Subcutaneous abdominal adipose tissue (tissue), 5 donors: ENCODE measurements at regions not wholly inside any gene's neighbourhood (a gene's known extent, or its start where the extent isn't known, plus 50 kb on each side); places are given as distances from the start of the nearest gene placed in this dataset.
A peak's percentile ranks its signal among the peaks of the same experiment; 100 is the strongest.

Source experiments
- H3K27ac ChIP-seq: one replicate; pipeline ENCODE4 v1.7.0; 2013; ENCODE audit warnings: low read depth, mild to moderate bottlenecking, inconsistent platforms, low read length, moderate library complexity
- H3K27me3 ChIP-seq, 5 donors: one replicate each; pipeline ENCODE4 v1.7.0; 2013; ENCODE audit warnings: low read length in 5 of 5, inconsistent platforms in 1 of 5; ENCODE audit not compliant: control insufficient read depth in 5 of 5, insufficient read depth in 4 of 5
- H3K36me3 ChIP-seq, 5 donors: one replicate each; pipeline ENCODE4 v1.7.0; 2013; ENCODE audit warnings: low read length in 5 of 5; ENCODE audit not compliant: control insufficient read depth in 5 of 5, insufficient read depth in 5 of 5
- H3K4me1 ChIP-seq, 5 donors: one replicate each; pipeline ENCODE4 v1.7.0; 2013; ENCODE audit warnings: low read length in 5 of 5, mild to moderate bottlenecking in 3 of 5, moderate library complexity in 1 of 5; ENCODE audit not compliant: control insufficient read depth in 5 of 5, insufficient read depth in 5 of 5
- H3K4me3 ChIP-seq, 5 donors: one replicate each; pipeline ENCODE4 v1.7.0; 2013; ENCODE audit warnings: low read length in 5 of 5, low read depth in 1 of 5
- H3K9ac ChIP-seq, 5 donors: one replicate each; pipeline ENCODE4 v1.7.0; 2013; ENCODE audit warnings: low read length in 5 of 5, mild to moderate bottlenecking in 4 of 5, moderate library complexity in 3 of 5
- H3K9me3 ChIP-seq, 5 donors: one replicate each; pipeline ENCODE4 v1.7.0; 2013; ENCODE audit warnings: low read length in 5 of 5; ENCODE audit not compliant: control insufficient read depth in 5 of 5
- donor health status: healthy.
- donor health status: healthy.
- donor health status: healthy.
- donor health status: healthy.
- donor health status: healthy.

DNA sequence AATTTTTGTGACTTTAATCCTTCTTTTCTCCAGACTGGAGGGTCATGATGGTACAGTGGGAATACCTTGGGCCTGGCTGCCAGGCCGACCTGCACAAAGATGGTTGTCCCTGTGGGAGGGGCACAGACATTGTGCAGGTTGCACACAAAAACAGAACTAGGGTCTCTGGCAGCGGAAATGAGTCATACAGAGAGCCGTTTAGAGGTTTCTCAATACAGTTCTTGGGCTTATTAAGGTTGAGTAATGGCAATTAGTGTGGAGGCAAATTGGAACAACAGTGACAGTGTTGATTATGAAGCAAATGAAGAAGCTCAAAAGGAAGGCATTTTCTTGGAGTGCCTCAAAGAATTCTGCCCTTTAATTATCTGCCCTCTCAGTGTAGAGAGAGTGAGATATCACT is 173.6 kb downstream of the TENT4A start:
- H3K36me3 ChIP-seq, result no peaks in the 10 kb centered on the region
- H3K27ac ChIP-seq, result no peak overlapping the region
- peaks cover 20 to 35% (median 26%) of the 10 kb centered on the region in 5 donors for H3K9me3 ChIP-seq
- H3K4me3 ChIP-seq, result no peak overlapping the region
- no peaks in the 10 kb centered on the region for H3K27me3 ChIP-seq
- H3K4me1 ChIP-seq, result no peaks in the 10 kb centered on the region
- no peak overlapping the region for H3K9ac ChIP-seq

DNA sequence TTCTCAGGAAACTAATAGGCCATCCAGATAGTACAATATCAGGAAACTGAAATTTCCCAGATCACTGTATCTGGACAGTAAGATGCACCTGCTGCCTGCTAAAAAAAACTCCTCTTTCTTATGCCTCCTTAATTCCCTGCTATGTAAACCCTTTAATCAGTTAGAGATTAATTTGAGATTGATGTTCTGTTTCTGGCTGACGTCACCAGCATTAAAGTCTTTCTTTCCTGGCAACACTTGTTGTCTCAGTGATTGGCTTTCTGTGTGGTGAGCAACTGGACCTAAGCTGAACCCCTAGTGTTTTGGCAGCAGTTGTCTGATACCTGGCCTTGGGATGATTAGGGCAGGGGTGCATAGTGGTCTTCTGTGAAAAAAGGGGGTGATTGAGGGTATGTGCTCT is 175.8 kb downstream of the TENT4A start:
- no peak overlapping the region for H3K9ac ChIP-seq
- no peaks in the 10 kb centered on the region for H3K27me3 ChIP-seq
- H3K4me1 ChIP-seq, result no peaks in the 10 kb centered on the region
- no peak overlapping the region for H3K27ac ChIP-seq
- peak overlapping the region in 2 of 5 donors; percentile 9 to 16 for H3K4me3 ChIP-seq
- peaks cover 20 to 34% (median 26%) of the 10 kb centered on the region in 5 donors for H3K9me3 ChIP-seq
- H3K36me3 ChIP-seq, result no peaks in the 10 kb centered on the region

DNA sequence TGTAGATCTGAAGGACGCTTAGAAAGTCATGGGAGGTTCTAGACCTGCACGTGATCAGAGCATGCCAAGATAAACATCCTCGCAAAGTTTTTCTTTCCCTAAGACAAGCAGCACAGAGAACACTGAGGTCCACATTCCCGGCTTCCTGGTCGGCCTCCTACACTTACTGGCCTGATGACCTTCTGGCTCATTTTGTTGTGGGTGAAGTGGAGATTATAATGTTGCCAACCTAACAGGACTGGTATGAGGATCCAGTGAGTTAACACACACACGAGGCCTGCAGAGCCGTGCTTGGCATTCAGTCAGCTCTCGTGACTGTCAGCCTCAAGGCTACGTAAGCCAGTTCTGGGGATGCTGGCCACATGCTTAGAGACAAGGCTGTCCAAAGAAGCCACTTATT is 186.0 kb downstream of the TENT4A start:
- H3K27me3 ChIP-seq, result no peaks in the 10 kb centered on the region
- no peaks in the 10 kb centered on the region for H3K36me3 ChIP-seq
- no peak overlapping the region for H3K4me3 ChIP-seq
- H3K9ac ChIP-seq, result no peak overlapping the region
- H3K27ac ChIP-seq, result no peak overlapping the region
- no peaks in the 10 kb centered on the region for H3K4me1 ChIP-seq
- H3K9me3 ChIP-seq, result peaks cover 0 to 3% (median 0%) of the 10 kb centered on the region in 5 donors

DNA sequence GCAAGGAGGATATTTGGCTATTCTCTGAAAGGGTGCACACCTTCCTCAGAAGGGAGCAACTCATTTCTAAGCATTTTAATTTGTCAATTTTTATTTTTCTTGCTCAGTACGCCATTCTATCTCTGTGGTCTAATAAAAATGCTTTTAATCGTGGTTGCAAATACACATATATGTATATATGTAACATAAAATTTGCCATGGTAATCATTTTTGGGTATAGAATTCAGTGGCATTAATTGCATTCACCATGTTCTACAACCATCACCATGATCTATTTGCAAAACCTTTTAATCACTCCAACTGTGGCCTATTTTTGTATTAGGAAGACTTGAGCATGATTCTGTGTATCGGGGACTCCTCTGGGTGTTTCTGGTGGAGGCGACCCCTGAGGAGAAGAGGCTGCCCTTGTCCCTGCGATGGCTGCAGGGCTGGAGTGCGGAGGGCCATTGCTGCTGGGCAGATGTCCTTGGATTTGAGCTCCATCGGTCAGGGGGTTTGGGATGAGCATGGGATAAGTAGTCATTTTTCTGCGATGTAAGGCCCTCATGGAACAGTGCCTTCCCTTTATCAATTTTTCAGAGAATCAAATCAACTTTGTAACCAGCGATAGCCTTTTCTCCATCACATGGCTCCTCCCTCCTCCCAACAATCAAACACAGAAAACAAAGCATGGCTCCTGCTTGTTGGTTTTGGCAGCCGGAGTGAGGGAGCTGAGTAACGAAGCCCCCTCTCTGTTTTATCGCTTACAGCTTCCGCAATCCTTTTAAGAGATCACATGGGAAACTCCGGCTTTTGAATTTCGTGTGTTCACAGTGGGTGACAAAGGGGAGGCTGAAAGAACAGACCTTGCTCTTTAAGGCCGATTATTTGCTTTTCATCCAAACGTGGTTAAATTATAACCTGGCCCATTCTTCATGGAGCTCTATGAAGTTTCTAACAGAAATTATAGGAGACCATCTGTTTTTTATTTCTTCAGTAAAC is 187.3 kb downstream of the TENT4A start:
- no peaks in the 10 kb centered on the region for H3K27me3 ChIP-seq
- H3K36me3 ChIP-seq, result no peaks in the 10 kb centered on the region
- no peak overlapping the region for H3K27ac ChIP-seq
- peaks cover 0 to 3% (median 0%) of the 10 kb centered on the region in 5 donors for H3K9me3 ChIP-seq
- H3K9ac ChIP-seq, result no peak overlapping the region
- peaks cover 0 to 8% (median 3%) of the 10 kb centered on the region in 5 donors for H3K4me1 ChIP-seq
- H3K4me3 ChIP-seq, result no peak overlapping the region

DNA sequence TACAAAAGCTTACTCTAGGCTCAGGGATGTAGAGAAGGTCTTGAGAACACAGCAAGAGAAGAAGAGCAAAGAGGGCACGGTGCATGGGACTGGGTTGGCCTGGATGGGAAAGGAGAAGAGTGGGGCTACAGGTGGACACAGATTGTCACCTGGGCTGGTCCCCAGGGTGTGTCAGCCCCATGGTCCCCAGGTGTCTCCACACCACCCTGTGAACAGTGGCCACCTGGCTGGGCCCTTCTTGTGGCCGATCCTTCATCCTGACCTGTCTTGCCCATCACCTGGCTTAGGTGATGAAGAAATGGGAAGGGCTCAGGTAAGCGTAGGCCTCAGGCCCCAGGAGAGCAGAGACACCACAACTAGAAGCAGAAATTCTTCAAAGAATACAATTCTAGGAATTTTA is 188.9 kb downstream of the TENT4A start:
- no peak overlapping the region for H3K4me3 ChIP-seq
- H3K36me3 ChIP-seq, result no peaks in the 10 kb centered on the region
- H3K9ac ChIP-seq, result no peak overlapping the region
- H3K9me3 ChIP-seq, result peaks cover 0 to 3% (median 0%) of the 10 kb centered on the region in 5 donors
- peaks cover 0 to 17% (median 5%) of the 10 kb centered on the region in 5 donors for H3K4me1 ChIP-seq
- no peaks in the 10 kb centered on the region for H3K27me3 ChIP-seq
- H3K27ac ChIP-seq, result no peak overlapping the region

DNA sequence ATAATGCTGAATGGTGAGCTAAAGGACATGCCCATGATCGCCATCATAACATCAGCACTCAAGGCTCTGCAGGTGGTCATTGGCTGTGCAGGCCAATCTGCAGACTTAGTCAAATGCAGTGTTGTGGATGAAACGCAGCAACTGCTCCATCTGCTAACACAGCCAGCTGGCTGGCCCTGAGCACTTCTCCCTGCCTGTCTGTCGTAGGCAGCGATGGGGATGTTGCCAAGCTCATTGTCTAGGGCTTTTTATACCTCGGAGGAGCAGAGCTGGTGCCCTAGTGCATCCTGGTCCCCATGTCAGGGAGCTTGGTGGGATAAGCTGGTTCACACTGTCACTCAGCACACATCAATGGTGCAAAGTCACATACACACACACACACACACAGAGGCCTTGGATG is 189.4 kb downstream of the TENT4A start:
- H3K27me3 ChIP-seq, result no peaks in the 10 kb centered on the region
- H3K9me3 ChIP-seq, result peaks cover 0 to 3% (median 0%) of the 10 kb centered on the region in 5 donors
- no peak overlapping the region for H3K4me3 ChIP-seq
- H3K4me1 ChIP-seq, result peaks cover 0 to 17% (median 5%) of the 10 kb centered on the region in 5 donors
- no peaks in the 10 kb centered on the region for H3K36me3 ChIP-seq
- H3K9ac ChIP-seq, result no peak overlapping the region
- no peak overlapping the region for H3K27ac ChIP-seq

DNA sequence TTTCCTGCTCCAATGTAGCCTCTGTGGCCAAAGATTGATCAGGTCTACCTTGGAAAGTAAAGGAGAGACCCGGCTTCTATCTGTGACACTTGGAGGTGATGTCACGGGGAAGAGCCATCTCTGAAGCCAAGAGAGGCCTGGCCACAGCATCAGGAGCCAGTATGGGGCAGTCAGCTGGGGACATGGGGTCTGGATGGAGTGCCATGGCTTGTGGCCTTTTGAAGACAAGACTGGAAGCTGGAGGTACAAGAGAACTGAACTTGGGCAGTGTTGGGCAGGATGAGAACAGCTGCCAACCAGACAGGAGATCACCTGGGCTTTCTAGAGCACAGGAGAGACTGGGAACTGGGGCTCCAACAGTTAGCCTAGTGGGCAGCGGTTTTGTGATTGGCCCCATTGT is 190.7 kb downstream of the TENT4A start:
- Histone ChIP-seq H3K9ac (no peak overlapping the region), H3K4me1 (peaks cover 0 to 17% (median 5%) of the 10 kb centered on the region in 5 donors), H3K27ac (no peak overlapping the region), H3K36me3 (no peaks in the 10 kb centered on the region), H3K27me3 (no peaks in the 10 kb centered on the region), H3K4me3 (no peak overlapping the region), H3K9me3 (no peaks in the 10 kb centered on the region)

DNA sequence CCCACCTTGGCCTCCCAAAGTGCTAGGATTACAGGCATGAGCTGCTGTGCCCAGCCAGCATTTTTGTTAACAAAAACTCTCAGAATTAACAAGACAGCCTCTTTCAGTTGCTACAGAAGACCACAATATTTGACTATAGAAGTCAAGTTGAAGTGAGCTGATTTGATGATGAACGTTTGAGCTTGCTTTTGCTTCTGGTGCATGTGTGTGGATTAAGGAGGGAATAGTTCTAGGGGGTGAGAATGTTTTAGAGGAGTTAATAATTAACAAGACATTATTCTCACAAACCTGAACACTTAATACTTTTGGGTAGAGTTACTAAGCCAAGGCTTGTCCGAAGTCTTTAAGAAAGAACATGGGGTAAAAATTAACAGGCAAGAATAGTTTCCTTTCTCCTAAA is 191.6 kb downstream of the TENT4A start:
- no peaks in the 10 kb centered on the region for H3K36me3 ChIP-seq
- H3K27ac ChIP-seq, result peak overlapping the region; percentile 68
- H3K9ac ChIP-seq, result no peak overlapping the region
- peaks cover 0 to 17% (median 5%) of the 10 kb centered on the region in 5 donors for H3K4me1 ChIP-seq
- no peak overlapping the region for H3K4me3 ChIP-seq
- H3K9me3 ChIP-seq, result no peaks in the 10 kb centered on the region
- no peaks in the 10 kb centered on the region for H3K27me3 ChIP-seq

DNA sequence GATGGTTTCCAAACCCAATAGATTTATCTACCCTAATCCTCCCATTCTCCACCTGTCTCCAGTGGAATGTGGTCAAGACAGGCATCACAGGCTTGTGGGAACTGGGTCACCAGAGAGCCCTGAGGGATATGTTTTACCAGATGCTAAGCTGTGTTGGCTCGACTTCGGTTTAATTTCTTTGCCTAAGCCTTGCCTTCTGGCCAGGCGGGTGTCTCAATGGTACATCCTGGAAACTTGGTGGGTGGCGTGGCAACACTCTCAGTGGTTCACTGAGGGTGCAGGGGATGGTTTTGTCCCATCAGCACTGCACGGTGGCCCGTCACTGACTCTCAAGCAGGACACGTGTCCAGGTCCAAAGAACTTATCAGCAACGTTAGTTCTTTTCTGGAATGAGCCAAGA is 192.2 kb downstream of the TENT4A start:
- Histone ChIP-seq H3K36me3 (no peaks in the 10 kb centered on the region), H3K27ac (peak overlapping the region; percentile 68), H3K4me1 (peaks cover 0 to 17% (median 5%) of the 10 kb centered on the region in 5 donors), H3K27me3 (no peaks in the 10 kb centered on the region), H3K9me3 (no peaks in the 10 kb centered on the region), H3K9ac (no peak overlapping the region), H3K4me3 (no peak overlapping the region)

DNA sequence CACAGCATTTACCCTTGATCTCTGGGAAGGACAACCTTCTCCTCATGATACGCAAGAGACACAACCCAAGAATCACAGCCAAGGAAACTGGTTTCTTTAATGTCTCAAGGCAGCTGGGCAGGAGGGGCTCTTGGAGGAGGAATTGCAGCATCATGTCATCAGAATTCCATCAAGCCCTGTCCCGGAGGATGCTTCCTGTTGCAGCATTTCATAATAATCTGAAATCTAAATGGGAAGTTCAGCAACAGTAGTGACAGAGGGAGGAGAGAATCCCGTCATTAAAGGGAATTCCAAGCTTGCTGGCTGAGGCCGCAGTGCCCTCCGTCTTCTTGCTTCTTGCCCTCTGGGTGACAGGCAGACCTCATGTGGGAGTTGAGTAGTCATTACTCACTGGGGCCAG is 192.7 kb downstream of the TENT4A start:
- H3K4me3 ChIP-seq, result no peak overlapping the region
- H3K9me3 ChIP-seq, result no peaks in the 10 kb centered on the region
- peaks cover 0 to 17% (median 5%) of the 10 kb centered on the region in 5 donors for H3K4me1 ChIP-seq
- H3K36me3 ChIP-seq, result no peaks in the 10 kb centered on the region
- peak overlapping the region; percentile 68 for H3K27ac ChIP-seq
- H3K9ac ChIP-seq, result no peak overlapping the region
- H3K27me3 ChIP-seq, result no peaks in the 10 kb centered on the region
